ENCODE measurements at regions not wholly inside any gene's neighbourhood (a gene's known extent, or its start where the extent isn't known, plus 50 kb on each side); places are given as distances from the start of the nearest gene placed in this dataset.

DNA sequence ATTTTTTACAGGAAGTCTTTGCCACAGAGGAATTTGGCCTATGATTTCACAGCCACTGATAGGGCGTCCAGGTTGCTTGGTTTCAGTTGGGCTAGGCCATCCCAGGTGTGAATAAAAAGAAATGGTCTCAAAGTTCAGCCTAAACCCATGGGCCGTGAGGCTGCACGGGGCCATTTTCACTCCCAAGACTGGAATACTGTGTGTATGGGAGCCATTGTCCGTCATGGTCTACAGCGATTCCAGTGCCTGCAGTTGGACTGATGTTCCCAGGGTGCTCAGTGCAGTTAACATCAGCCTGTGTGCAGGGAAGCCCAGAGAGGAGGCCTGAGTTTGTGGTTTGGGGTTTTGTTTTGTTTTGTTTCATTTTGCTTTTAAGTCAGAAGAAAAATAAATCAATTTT lies 133.2 kb downstream of the ADSS2 start:
- Histone ChIP-seq H3F3A (ENCODE audit: insufficient read depth, low read length, poor library complexity, severe bottlenecking) (no peaks in the 10 kb centered on the region), H3K27me3 (ENCODE audit: insufficient read depth, low read depth, low read length) (no peaks in the 10 kb centered on the region), H4K20me1 (ENCODE audit: insufficient read depth) (no peaks in the 10 kb centered on the region), H3K4me2 (ENCODE audit: low read length) (no peak overlapping the region), H3K36me3 (ENCODE audit: insufficient read depth, low read length) (no peaks in the 10 kb centered on the region), H3K9ac (ENCODE audit: low read length) (no peak overlapping the region), H3K27ac (ENCODE audit: low read length) (no peak overlapping the region), H3K9me2 (ENCODE audit: insufficient read depth, low read length) (no peaks in the 10 kb centered on the region), H3K4me3 (ENCODE audit: low read length) (no peak overlapping the region), H3K9me3 (ENCODE audit: low read length) (no peaks in the 10 kb centered on the region), H2AFZ (ENCODE audit: low read depth, low read length) (no peak overlapping the region), H3K79me2 (replicated peaks; ENCODE audit: insufficient read depth, low read length) (no peaks in the 10 kb centered on the region)
- TF ChIP-seq EP300 (conservative IDR thresholded peaks at IDR 0.05; ENCODE audit: poor library complexity, severe bottlenecking) = no peak
- TF ChIP-seq POLR2AphosphoS5 (IDR thresholded peaks at IDR 0.05) = no peak

DNA sequence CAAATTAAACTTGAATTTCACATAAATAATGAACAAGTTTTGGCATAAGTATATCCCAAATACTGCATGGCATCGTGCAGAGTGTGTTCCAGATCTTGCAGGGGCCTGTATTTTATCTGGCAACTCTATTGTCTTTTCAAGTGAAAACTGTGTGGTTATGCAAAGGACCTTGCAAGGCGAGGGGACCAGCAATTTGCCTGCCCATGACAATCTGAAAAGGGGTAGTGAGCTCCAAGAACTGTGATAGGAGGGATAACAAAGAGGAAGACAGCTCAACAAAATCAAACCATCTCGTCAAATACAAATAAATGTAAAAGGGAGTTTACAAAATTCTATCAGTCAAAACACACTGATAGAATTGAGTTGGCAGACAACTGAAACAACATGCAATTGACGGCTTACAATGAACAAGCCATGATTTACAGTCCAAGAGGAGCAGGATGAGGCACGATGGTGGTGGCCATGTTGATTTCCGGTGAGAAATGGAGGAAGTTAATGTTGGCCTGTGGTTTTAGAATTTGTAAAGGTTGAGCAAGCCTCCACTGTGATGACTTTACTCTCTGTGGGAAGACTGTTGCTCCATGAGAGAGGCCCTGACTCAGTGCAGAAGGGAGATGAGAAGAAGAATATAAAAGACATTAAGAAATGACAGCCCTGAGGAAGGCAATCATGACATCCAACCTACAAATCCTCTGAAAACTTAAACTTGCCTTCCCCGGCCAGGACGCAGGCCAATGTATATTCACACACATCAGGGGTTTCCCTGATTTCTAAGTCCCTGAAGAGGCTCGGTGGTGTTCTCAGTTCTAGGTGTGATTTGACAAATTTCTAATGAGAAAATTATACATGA lies 132.2 kb downstream of the ADSS2 start:
- Histone ChIP-seq H3K36me3 (ENCODE audit: insufficient read depth, low read length) (no peaks in the 10 kb centered on the region), H3K9ac (ENCODE audit: low read length) (no peak overlapping the region), H3K79me2 (replicated peaks; ENCODE audit: insufficient read depth, low read length) (no peaks in the 10 kb centered on the region), H3K9me2 (ENCODE audit: insufficient read depth, low read length) (no peaks in the 10 kb centered on the region), H4K20me1 (ENCODE audit: insufficient read depth) (no peaks in the 10 kb centered on the region), H2AFZ (ENCODE audit: low read depth, low read length) (no peak overlapping the region), H3K9me3 (ENCODE audit: low read length) (no peaks in the 10 kb centered on the region), H3K27ac (ENCODE audit: low read length) (no peak overlapping the region), H3K27me3 (ENCODE audit: insufficient read depth, low read depth, low read length) (no peaks in the 10 kb centered on the region), H3K4me3 (ENCODE audit: low read length) (no peak overlapping the region), H3K4me2 (ENCODE audit: low read length) (no peak overlapping the region), H3F3A (ENCODE audit: insufficient read depth, low read length, poor library complexity, severe bottlenecking) (no peaks in the 10 kb centered on the region)
- no peak for TF ChIP-seq POLR2AphosphoS5 (IDR thresholded peaks at IDR 0.05)
- TF ChIP-seq TAF1 (IDR thresholded peaks at IDR 0.05; ENCODE audit: low read depth) = no peak
- no peak for TF ChIP-seq EZH2 (IDR thresholded peaks at IDR 0.05; ENCODE audit: borderline replicate concordance, insufficient read depth, low read length, poor library complexity, severe bottlenecking)
- no peak for TF ChIP-seq RAD21 (conservative IDR thresholded peaks at IDR 0.05)
- no peak for TF ChIP-seq EP300 (conservative IDR thresholded peaks at IDR 0.05; ENCODE audit: poor library complexity, severe bottlenecking)
- TF ChIP-seq SMC3 (conservative IDR thresholded peaks at IDR 0.05; ENCODE audit: poor library complexity) = no peak
- no peak for TF ChIP-seq REST (IDR thresholded peaks at IDR 0.05; ENCODE audit: borderline replicate concordance)
- no peak for TF ChIP-seq CTCF (IDR thresholded peaks at IDR 0.05; ENCODE audit: poor library complexity, severe bottlenecking)
- no peak for TF ChIP-seq MXI1 (conservative IDR thresholded peaks at IDR 0.05; ENCODE audit: poor library complexity, severe bottlenecking)
